ENCODE measurements at regions not wholly inside any gene's neighbourhood (a gene's known extent, or its start where the extent isn't known, plus 50 kb on each side); places are given as distances from the start of the nearest gene placed in this dataset.

DNA sequence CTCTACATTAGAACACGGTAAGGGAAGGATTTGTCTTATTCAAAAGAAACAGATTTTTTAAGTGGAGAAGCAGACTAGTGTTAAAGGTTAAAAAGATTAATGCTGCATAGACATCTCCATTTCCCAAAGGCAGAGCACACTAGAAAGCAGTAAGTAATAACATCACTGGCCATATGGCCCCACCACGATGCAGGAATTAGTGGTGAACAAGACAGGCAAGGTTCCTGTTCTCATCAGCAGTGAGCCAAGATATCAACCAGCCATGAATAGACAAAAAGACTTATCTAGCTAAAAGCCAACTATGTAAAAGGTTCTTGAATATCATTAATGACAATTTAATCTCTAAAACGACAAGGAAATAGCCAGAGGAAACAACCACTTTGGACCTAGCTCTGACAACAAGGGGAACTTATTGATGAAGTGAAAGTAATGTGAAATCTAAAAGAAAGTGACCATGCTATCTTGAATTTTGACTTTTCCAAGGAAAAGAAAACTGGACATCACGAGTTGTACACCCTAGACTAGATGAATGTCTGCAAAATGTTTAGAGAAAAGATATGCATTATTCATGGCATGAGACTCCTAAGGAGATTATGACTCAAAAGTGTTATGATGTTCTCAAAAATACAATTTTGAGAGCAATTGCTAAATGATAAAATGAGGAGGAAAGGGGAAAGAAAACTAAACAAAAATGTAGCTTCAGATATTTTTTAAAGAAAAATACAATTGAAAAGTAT is 157.9 kb upstream of the STXBP5 start:
- no peak overlapping the region for H3K9ac ChIP-seq (ENCODE audit: low read depth in 1 of 2, low read length in 2 of 2)
- no peak overlapping the region for H3K4me3 ChIP-seq (ENCODE audit: low read depth in 1 of 2, low read length in 2 of 2)
- no peaks in the 10 kb centered on the region for H3K36me3 ChIP-seq (ENCODE audit: control insufficient read depth in 1 of 2, insufficient read depth in 2 of 2, low read length in 2 of 2)
- H3K9me3 ChIP-seq (ENCODE audit: control insufficient read depth in 1 of 2, low read length in 2 of 2): peaks cover 6 to 18% of the 10 kb centered on the region in 2 donors
- no peaks in the 10 kb centered on the region for H3K4me1 ChIP-seq (ENCODE audit: control insufficient read depth in 1 of 2, insufficient read depth in 2 of 2, low read length in 2 of 2)
- H3K27ac ChIP-seq (ENCODE audit: low read depth, low read length): no peak overlapping the region
- H3K27me3 ChIP-seq (ENCODE audit: control insufficient read depth in 1 of 2, insufficient read depth in 2 of 2, low read length in 2 of 2): no peaks in the 10 kb centered on the region

DNA sequence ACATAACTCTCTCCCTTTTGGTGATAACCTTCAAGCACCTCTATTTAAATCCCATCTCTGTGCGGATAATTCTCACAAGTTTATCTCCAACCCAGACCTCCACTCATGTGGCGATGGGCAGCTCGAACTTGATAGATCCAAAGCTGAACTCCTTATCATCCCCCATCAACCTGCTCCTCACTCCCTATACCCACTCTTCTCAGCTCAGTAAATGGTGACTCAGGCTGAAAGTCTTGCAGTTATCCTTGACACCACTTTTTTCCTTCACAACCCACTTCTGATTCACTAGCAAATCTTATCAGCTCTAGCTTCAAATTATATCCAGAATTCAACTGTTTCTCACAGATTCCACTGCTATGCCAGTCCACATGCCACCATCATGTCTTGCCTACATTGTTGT is 155.3 kb upstream of the STXBP5 start:
- no peaks in the 10 kb centered on the region for H3K27me3 ChIP-seq (ENCODE audit: control insufficient read depth in 1 of 2, insufficient read depth in 2 of 2, low read length in 2 of 2)
- peaks cover 6 to 9% of the 10 kb centered on the region in 2 donors for H3K9me3 ChIP-seq (ENCODE audit: control insufficient read depth in 1 of 2, low read length in 2 of 2)
- H3K27ac ChIP-seq (ENCODE audit: low read depth, low read length): no peak overlapping the region
- no peaks in the 10 kb centered on the region for H3K4me1 ChIP-seq (ENCODE audit: control insufficient read depth in 1 of 2, insufficient read depth in 2 of 2, low read length in 2 of 2)
- no peak overlapping the region for H3K4me3 ChIP-seq (ENCODE audit: low read depth in 1 of 2, low read length in 2 of 2)
- H3K36me3 ChIP-seq (ENCODE audit: control insufficient read depth in 1 of 2, insufficient read depth in 2 of 2, low read length in 2 of 2): no peaks in the 10 kb centered on the region
- no peak overlapping the region for H3K9ac ChIP-seq (ENCODE audit: low read depth in 1 of 2, low read length in 2 of 2)

DNA sequence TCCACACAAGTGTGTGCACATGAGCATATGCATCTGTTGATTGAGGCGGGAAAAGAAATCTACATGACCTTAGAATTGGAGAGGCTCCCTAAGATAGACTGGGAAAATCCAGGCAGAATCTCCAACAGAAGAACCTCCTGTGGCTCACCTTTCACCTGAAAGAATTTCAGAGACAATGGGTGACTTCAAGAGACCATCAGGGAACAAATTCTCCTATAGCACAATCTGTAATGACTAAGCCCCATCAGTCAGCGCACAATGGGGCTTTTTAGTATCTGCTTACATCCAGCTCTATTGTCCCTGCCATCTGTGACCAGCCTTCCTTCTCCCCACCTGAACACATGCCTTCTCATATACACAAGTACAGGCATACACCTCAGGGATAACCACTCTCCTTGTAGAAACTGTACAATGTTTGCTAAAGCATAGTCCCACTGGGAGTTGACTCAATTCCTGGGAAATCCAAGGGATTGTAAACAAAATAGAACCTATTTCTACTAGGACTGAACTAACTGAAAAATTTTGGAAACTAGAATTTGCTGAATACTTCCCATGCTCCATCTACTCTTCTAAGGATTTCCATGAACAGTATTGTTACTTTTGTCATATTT is 150.8 kb upstream of the STXBP5 start:
- Histone ChIP-seq H3K36me3 (ENCODE audit: control insufficient read depth in 1 of 2, insufficient read depth in 2 of 2, low read length in 2 of 2) (no peaks in the 10 kb centered on the region), H3K27me3 (ENCODE audit: control insufficient read depth in 1 of 2, insufficient read depth in 2 of 2, low read length in 2 of 2) (no peaks in the 10 kb centered on the region), H3K9ac (ENCODE audit: low read depth in 1 of 2, low read length in 2 of 2) (no peak overlapping the region), H3K4me1 (ENCODE audit: control insufficient read depth in 1 of 2, insufficient read depth in 2 of 2, low read length in 2 of 2) (no peaks in the 10 kb centered on the region), H3K4me3 (ENCODE audit: low read depth in 1 of 2, low read length in 2 of 2) (no peak overlapping the region), H3K9me3 (ENCODE audit: control insufficient read depth in 1 of 2, low read length in 2 of 2) (no peaks in the 10 kb centered on the region), H3K27ac (ENCODE audit: low read depth, low read length) (no peak overlapping the region)

DNA sequence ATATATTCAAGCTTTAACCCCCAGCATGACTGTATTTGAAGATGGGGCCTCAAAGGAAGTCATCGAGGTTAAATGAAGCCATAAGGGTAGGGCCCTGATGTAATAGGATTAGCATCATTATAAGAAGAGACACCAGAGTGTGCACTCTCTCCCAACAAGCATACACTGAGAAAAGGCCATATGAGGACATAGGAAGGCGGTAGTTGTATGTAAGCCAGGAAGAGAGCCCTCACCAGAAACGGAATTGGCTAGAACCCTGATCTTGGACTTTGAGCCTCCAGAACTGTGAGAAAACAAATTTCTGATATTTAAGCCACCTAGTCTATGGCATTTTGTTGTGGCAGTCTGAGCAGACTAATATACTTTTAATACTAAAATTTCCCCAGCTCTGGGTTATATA is 150.1 kb upstream of the STXBP5 start:
- Histone ChIP-seq H3K9ac (ENCODE audit: low read depth in 1 of 2, low read length in 2 of 2) (no peak overlapping the region), H3K4me3 (ENCODE audit: low read depth in 1 of 2, low read length in 2 of 2) (no peak overlapping the region), H3K9me3 (ENCODE audit: control insufficient read depth in 1 of 2, low read length in 2 of 2) (no peaks in the 10 kb centered on the region), H3K4me1 (ENCODE audit: control insufficient read depth in 1 of 2, insufficient read depth in 2 of 2, low read length in 2 of 2) (no peaks in the 10 kb centered on the region), H3K36me3 (ENCODE audit: control insufficient read depth in 1 of 2, insufficient read depth in 2 of 2, low read length in 2 of 2) (no peaks in the 10 kb centered on the region), H3K27me3 (ENCODE audit: control insufficient read depth in 1 of 2, insufficient read depth in 2 of 2, low read length in 2 of 2) (no peaks in the 10 kb centered on the region), H3K27ac (ENCODE audit: low read depth, low read length) (no peak overlapping the region)

DNA sequence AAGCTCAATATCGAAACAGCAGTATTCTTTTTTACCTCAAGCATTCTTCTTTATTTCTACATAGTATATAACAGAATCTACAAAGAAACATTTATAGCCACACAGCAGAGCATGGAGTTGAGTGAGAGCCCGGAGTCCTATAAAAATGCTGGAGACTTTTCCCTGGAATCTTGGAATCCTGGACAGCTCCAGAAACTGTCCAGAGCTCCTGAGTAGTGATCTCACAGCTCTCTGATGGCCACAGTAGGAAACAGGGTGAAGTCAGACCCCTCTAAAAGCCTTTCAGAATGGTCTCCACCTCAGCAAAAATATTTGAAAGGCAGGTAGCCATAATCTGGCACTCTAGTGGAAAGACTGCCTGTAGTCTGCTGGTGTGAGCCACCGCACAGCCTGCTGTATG is 149.3 kb upstream of the STXBP5 start:
- H3K4me1 ChIP-seq (ENCODE audit: control insufficient read depth in 1 of 2, insufficient read depth in 2 of 2, low read length in 2 of 2): no peaks in the 10 kb centered on the region
- H3K27me3 ChIP-seq (ENCODE audit: control insufficient read depth in 1 of 2, insufficient read depth in 2 of 2, low read length in 2 of 2): no peaks in the 10 kb centered on the region
- no peak overlapping the region for H3K9ac ChIP-seq (ENCODE audit: low read depth in 1 of 2, low read length in 2 of 2)
- no peaks in the 10 kb centered on the region for H3K9me3 ChIP-seq (ENCODE audit: control insufficient read depth in 1 of 2, low read length in 2 of 2)
- H3K27ac ChIP-seq (ENCODE audit: low read depth, low read length): no peak overlapping the region
- no peaks in the 10 kb centered on the region for H3K36me3 ChIP-seq (ENCODE audit: control insufficient read depth in 1 of 2, insufficient read depth in 2 of 2, low read length in 2 of 2)
- no peak overlapping the region for H3K4me3 ChIP-seq (ENCODE audit: low read depth in 1 of 2, low read length in 2 of 2)

DNA sequence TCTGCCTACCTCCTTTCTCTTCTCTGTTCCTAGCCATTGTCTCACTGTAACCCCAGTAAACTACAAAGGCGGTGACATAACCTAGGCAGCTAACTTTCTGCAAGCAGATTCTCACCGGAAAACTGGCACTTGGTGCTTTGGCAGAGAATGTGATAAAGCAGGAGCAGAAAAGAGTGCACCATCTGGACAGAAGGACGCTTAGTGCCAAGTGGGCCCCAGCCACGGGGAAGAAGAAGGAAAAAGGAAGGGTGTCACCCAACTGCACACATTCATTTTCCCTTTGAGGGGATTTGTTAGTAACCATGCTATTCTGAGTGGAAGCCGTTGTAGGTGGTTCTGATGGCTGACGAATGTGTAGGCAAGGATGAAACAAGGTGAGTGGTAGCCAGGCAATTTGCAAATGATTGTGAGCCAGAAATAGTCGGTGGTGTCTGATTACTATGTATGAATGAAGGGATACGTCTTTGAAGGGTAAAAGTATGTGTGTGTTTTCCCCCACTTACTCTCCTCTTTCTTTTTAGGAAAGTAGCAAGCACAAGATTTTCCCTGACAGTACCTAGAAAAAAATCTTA is 148.3 kb upstream of the STXBP5 start:
- no peak overlapping the region for H3K27ac ChIP-seq (ENCODE audit: low read depth, low read length)
- no peak overlapping the region for H3K4me3 ChIP-seq (ENCODE audit: low read depth in 1 of 2, low read length in 2 of 2)
- no peaks in the 10 kb centered on the region for H3K4me1 ChIP-seq (ENCODE audit: control insufficient read depth in 1 of 2, insufficient read depth in 2 of 2, low read length in 2 of 2)
- no peaks in the 10 kb centered on the region for H3K9me3 ChIP-seq (ENCODE audit: control insufficient read depth in 1 of 2, low read length in 2 of 2)
- H3K27me3 ChIP-seq (ENCODE audit: control insufficient read depth in 1 of 2, insufficient read depth in 2 of 2, low read length in 2 of 2): no peaks in the 10 kb centered on the region
- H3K9ac ChIP-seq (ENCODE audit: low read depth in 1 of 2, low read length in 2 of 2): no peak overlapping the region
- no peaks in the 10 kb centered on the region for H3K36me3 ChIP-seq (ENCODE audit: control insufficient read depth in 1 of 2, insufficient read depth in 2 of 2, low read length in 2 of 2)

DNA sequence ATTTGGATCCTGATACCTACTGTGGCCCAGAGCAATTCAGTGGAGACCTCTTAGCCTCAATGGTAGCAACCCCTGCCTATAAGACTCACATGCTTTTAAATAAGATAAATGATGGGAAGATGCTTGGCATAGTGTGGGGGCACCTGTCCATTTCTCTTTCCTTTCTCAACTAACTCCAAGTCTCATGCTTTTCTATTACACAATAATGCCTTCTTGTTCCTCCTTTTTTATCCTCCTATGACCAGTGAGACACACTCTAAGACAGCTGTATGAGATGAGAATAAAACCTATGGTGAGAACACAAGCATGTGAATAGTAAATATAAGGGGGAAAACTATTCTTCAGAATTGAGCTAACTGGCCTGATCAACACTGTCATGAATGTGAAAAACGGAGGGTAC is 147.0 kb upstream of the STXBP5 start:
- H3K4me3 ChIP-seq (ENCODE audit: low read depth in 1 of 2, low read length in 2 of 2): no peak overlapping the region
- no peaks in the 10 kb centered on the region for H3K4me1 ChIP-seq (ENCODE audit: control insufficient read depth in 1 of 2, insufficient read depth in 2 of 2, low read length in 2 of 2)
- H3K27ac ChIP-seq (ENCODE audit: low read depth, low read length): no peak overlapping the region
- H3K9ac ChIP-seq (ENCODE audit: low read depth in 1 of 2, low read length in 2 of 2): no peak overlapping the region
- no peaks in the 10 kb centered on the region for H3K9me3 ChIP-seq (ENCODE audit: control insufficient read depth in 1 of 2, low read length in 2 of 2)
- no peaks in the 10 kb centered on the region for H3K36me3 ChIP-seq (ENCODE audit: control insufficient read depth in 1 of 2, insufficient read depth in 2 of 2, low read length in 2 of 2)
- H3K27me3 ChIP-seq (ENCODE audit: control insufficient read depth in 1 of 2, insufficient read depth in 2 of 2, low read length in 2 of 2): no peaks in the 10 kb centered on the region

DNA sequence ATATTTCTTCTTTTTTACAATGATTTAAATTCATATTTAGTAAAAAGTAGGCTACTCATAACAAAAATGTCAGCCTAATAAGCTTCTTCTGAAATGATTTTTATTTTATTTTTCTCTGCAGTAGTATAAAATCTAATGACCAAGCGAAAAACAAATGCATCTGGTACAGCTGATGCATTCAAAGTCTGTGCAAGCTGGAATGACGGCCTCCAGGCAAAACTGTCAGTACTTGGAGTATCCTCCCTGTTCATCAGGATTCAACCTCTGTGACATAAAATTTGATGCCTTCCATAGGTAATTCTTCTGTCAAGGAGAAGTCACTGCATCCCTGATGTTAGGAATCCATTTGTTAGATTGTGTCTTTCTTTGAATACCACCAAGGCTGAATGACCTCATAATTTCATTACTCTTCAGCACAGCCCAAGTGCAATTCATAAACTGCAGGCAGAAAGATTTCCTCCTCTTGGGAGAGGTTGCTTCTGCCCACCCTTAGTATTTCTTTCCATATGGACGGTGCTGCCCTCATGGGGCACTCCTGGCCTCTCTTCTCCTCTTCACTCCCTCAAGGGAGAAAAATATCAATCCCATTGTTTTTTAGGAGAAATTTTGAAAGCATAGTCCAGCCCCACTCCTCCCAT is 146.4 kb upstream of the STXBP5 start:
- H3K4me3 ChIP-seq (ENCODE audit: low read depth in 1 of 2, low read length in 2 of 2): no peak overlapping the region
- H3K27ac ChIP-seq (ENCODE audit: low read depth, low read length): no peak overlapping the region
- no peaks in the 10 kb centered on the region for H3K27me3 ChIP-seq (ENCODE audit: control insufficient read depth in 1 of 2, insufficient read depth in 2 of 2, low read length in 2 of 2)
- no peak overlapping the region for H3K9ac ChIP-seq (ENCODE audit: low read depth in 1 of 2, low read length in 2 of 2)
- no peaks in the 10 kb centered on the region for H3K9me3 ChIP-seq (ENCODE audit: control insufficient read depth in 1 of 2, low read length in 2 of 2)
- H3K36me3 ChIP-seq (ENCODE audit: control insufficient read depth in 1 of 2, insufficient read depth in 2 of 2, low read length in 2 of 2): no peaks in the 10 kb centered on the region
- H3K4me1 ChIP-seq (ENCODE audit: control insufficient read depth in 1 of 2, insufficient read depth in 2 of 2, low read length in 2 of 2): no peaks in the 10 kb centered on the region

DNA sequence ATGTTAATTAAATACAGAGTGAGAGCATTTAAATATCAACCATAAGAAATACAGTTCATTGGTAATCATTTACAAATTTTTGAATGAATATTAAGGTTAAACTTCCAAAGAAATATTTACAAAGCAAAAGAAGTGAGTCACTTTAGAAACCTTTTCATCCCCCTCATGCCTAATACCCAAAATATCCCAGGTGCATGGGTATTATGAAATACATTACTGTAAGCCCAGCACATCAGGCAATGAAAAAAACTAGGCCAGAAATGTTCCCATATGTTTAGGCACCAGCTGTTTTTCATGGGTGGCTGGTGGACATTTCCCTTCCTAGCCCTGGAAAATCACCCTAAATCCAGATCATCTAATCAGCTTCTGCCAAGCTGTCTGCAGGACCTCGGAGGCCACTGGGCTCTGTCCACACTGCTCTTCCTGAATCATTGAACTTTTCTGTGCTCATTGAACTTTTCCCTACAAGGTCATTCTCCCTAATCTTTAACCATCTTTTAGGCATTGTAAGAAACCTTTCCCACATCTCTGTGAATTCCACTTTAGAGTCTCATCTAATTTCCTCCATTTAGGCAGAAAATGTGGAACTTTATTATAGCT is 145.3 kb upstream of the STXBP5 start:
- H3K27ac ChIP-seq (ENCODE audit: low read depth, low read length): no peak overlapping the region

DNA sequence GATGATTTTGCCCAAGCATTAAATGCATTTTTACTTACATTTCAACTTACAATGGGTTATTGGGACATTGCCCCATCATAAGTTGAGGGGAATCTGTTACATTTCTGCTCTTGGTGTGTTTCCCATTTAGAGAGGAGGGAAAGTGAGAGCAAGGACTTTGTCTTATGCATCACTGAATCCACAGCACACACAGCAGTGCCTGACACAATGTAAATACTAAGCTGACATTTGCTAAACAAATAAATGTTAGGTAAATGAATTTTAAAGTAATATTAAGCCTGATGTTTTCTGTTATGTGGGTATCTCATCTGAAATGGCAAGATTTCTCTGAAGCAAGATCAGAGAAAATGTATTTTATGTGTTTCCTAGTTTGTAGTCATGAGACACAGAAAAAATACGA is 143.6 kb upstream of the STXBP5 start:
- Histone ChIP-seq H3K36me3 (ENCODE audit: control insufficient read depth in 1 of 2, insufficient read depth in 2 of 2, low read length in 2 of 2) (no peaks in the 10 kb centered on the region), H3K9me3 (ENCODE audit: control insufficient read depth in 1 of 2, low read length in 2 of 2) (no peaks in the 10 kb centered on the region), H3K9ac (ENCODE audit: low read depth in 1 of 2, low read length in 2 of 2) (no peak overlapping the region)

More for the DNA sequence above, 145.3 kb upstream of the STXBP5 start:
- Histone ChIP-seq H3K9me3 (ENCODE audit: control insufficient read depth in 1 of 2, low read length in 2 of 2) (no peaks in the 10 kb centered on the region), H3K9ac (ENCODE audit: low read depth in 1 of 2, low read length in 2 of 2) (no peak overlapping the region), H3K4me3 (ENCODE audit: low read depth in 1 of 2, low read length in 2 of 2) (no peak overlapping the region), H3K27me3 (ENCODE audit: control insufficient read depth in 1 of 2, insufficient read depth in 2 of 2, low read length in 2 of 2) (no peaks in the 10 kb centered on the region), H3K36me3 (ENCODE audit: control insufficient read depth in 1 of 2, insufficient read depth in 2 of 2, low read length in 2 of 2) (no peaks in the 10 kb centered on the region), H3K4me1 (ENCODE audit: control insufficient read depth in 1 of 2, insufficient read depth in 2 of 2, low read length in 2 of 2) (no peaks in the 10 kb centered on the region)

More for the DNA sequence above, 143.6 kb upstream of the STXBP5 start:
- H3K4me3 ChIP-seq (ENCODE audit: low read depth in 1 of 2, low read length in 2 of 2): no peak overlapping the region
- H3K27ac ChIP-seq (ENCODE audit: low read depth, low read length): no peak overlapping the region
- peaks cover 0 to 3% of the 10 kb centered on the region in 2 donors for H3K4me1 ChIP-seq (ENCODE audit: control insufficient read depth in 1 of 2, insufficient read depth in 2 of 2, low read length in 2 of 2)
- no peaks in the 10 kb centered on the region for H3K27me3 ChIP-seq (ENCODE audit: control insufficient read depth in 1 of 2, insufficient read depth in 2 of 2, low read length in 2 of 2)
